ENCODE measurements at regions not wholly inside any gene's neighbourhood (a gene's known extent, or its start where the extent isn't known, plus 50 kb on each side); places are given as distances from the start of the nearest gene placed in this dataset.

- intact Hi-C loops (cut with DNase I; ENCODE audit: low total_unique reads): no loop called here
- H3K4me3 ChIP-seq: no peak overlapping the region
- 74 to 79% (median 77%) methylated on average over 2 of the region's 2 CpGs for WGBS, 5 donors
- H3K9me3 ChIP-seq: no peaks in the 10 kb centered on the region
- H3K4me1 ChIP-seq: peaks cover 0 to 3% (median 0%) of the 10 kb centered on the region in 6 donors
- H3K27me3 ChIP-seq (replicated peaks in 1 of 7): no peaks in the 10 kb centered on the region
- DNase-seq: no peak
- TF ChIP-seq, protein P1, sequence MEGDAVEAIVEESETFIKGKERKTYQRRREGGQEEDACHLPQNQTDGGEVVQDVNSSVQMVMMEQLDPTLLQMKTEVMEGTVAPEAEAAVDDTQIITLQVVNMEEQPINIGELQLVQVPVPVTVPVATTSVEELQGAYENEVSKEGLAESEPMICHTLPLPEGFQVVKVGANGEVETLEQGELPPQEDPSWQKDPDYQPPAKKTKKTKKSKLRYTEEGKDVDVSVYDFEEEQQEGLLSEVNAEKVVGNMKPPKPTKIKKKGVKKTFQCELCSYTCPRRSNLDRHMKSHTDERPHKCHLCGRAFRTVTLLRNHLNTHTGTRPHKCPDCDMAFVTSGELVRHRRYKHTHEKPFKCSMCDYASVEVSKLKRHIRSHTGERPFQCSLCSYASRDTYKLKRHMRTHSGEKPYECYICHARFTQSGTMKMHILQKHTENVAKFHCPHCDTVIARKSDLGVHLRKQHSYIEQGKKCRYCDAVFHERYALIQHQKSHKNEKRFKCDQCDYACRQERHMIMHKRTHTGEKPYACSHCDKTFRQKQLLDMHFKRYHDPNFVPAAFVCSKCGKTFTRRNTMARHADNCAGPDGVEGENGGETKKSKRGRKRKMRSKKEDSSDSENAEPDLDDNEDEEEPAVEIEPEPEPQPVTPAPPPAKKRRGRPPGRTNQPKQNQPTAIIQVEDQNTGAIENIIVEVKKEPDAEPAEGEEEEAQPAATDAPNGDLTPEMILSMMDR (IDR thresholded peaks at IDR 0.05 in 8 of 11, conservative IDR thresholded peaks at IDR 0.05 in 3 of 11): no peak
- TF ChIP-seq POLR2AphosphoS5 (IDR thresholded peaks at IDR 0.05) (no peak), POLR2A (IDR thresholded peaks at IDR 0.05) (no peak)
- no peaks in the 10 kb centered on the region for H3K36me3 ChIP-seq
- peak overlapping the region in 5 of 8 donors; percentile 7 to 62 (median 28) for H3K27ac ChIP-seq
These were observed 62.0 kb upstream of the GPRIN3 start for GRCh38 chr4:89369581-89369980.

DNA sequence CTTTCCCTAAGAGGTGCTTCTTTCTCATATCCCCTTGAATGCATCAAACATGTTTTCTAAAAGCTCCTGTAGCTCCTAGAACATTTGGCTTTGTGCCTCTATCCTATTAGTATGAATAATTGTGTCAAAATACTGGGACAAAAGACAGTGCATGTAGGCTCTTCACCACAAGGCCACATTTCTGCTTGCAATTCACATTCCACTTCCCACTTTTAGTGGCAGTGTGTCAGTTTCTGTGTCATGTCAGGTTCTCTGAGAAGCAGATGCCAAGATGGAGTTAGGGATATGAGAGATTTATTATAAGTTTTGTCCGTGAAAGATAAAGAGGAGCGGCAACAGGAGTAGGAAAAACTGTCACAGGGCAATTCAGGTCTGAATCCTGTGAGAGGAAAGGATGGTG, 61.3 kb upstream of the GPRIN3 start:
- no peak overlapping the region for H3K4me3 ChIP-seq
- H3K4me1 ChIP-seq: peaks cover 0 to 3% (median 0%) of the 10 kb centered on the region in 6 donors
- no peaks in the 10 kb centered on the region for H3K36me3 ChIP-seq
- intact Hi-C loops (cut with DNase I; ENCODE audit: low total_unique reads): no loop called here
- no peaks in the 10 kb centered on the region for H3K9me3 ChIP-seq
- no peak for DNase-seq
- H3K27me3 ChIP-seq (replicated peaks in 1 of 7): no peaks in the 10 kb centered on the region
- WGBS, 5 donors: 71 to 86% (median 83%) methylated on average over 2 of the region's 2 CpGs
- TF ChIP-seq, protein P1 (IDR thresholded peaks at IDR 0.05 in 8 of 11, conservative IDR thresholded peaks at IDR 0.05 in 3 of 11): no peak
- no peak for TF ChIP-seq POLR2A (IDR thresholded peaks at IDR 0.05)
- TF ChIP-seq POLR2AphosphoS5 (IDR thresholded peaks at IDR 0.05): no peak
- H3K27ac ChIP-seq: peak overlapping the region in 4 of 8 donors; percentile 26 to 62 (median 39)

- H3K27me3 ChIP-seq (replicated peaks in 1 of 7): no peaks in the 10 kb centered on the region
- H3K4me3 ChIP-seq: no peak overlapping the region
- intact Hi-C loops (cut with DNase I; ENCODE audit: low total_unique reads): no loop called here
- no peaks in the 10 kb centered on the region for H3K36me3 ChIP-seq
- no peak overlapping the region for H3K27ac ChIP-seq
- H3K9me3 ChIP-seq: no peaks in the 10 kb centered on the region
- no peak for DNase-seq
- WGBS, 5 donors: 56 to 82% (median 67%) methylated on average over 2 of the region's 2 CpGs
- H3K4me1 ChIP-seq: peaks cover 0 to under 1% (median 0%) of the 10 kb centered on the region in 6 donors
- TF ChIP-seq POLR2AphosphoS5 (IDR thresholded peaks at IDR 0.05): no peak
These were observed 58.2 kb upstream of the GPRIN3 start for GRCh38 chr4:89365776-89366175.

DNA sequence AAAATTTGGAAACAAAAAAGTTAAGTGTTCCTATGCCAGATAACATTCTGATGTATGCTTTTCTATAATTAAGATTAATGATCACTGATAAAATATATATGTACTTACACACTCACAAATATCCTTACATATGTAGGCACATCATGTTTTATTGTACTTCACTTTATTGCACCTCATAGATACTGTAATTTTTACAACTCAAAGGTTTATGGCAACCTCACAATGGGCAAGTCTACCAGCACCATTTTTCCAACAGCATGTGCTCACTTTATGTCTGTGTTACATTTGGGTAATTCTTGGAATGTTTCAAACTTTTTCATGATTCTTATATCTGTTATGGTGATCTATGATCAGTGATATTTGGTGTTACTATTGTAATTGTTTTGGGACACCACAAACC, 57.8 kb upstream of the GPRIN3 start:
- TF ChIP-seq, protein P1 (IDR thresholded peaks at IDR 0.05 in 8 of 11, conservative IDR thresholded peaks at IDR 0.05 in 3 of 11): no peak
- no peak for TF ChIP-seq POLR2AphosphoS5 (IDR thresholded peaks at IDR 0.05)
- no peak for TF ChIP-seq POLR2A (IDR thresholded peaks at IDR 0.05)
- Histone ChIP-seq H3K4me3 (no peak overlapping the region), H3K9me3 (no peaks in the 10 kb centered on the region), H3K4me1 (no peaks in the 10 kb centered on the region), H3K27ac (no peak overlapping the region), H3K36me3 (no peaks in the 10 kb centered on the region), H3K27me3 (replicated peaks in 1 of 7) (no peaks in the 10 kb centered on the region)
- no peak for DNase-seq
- intact Hi-C loops (cut with DNase I; ENCODE audit: low total_unique reads): no loop called here

DNA sequence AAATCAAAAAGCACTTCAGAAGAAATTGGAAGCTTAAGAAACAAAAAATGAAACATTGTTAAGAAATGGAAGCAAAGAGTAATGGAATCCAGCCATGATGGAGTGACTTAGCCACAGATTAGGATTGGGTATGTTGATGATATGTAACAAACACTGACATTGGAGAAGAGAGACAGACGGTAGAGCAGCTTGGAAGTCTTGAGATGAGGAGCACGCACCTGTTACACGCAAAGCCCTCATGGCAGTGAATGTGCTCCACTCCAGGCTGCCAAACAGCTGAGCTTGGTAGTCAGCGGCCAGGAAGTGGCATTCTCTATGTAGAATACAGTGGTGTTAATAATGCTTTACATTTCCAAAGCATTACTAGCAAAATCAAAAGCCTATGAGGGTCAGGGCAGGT, 56.9 kb upstream of the GPRIN3 start:
- Histone ChIP-seq H3K4me1 (no peaks in the 10 kb centered on the region), H3K27me3 (replicated peaks in 1 of 7) (no peaks in the 10 kb centered on the region), H3K4me3 (no peak overlapping the region), H3K9me3 (no peaks in the 10 kb centered on the region), H3K27ac (no peak overlapping the region), H3K36me3 (no peaks in the 10 kb centered on the region)
- 90 to 97% (median 93%) methylated on average over 4 of the region's 4 CpGs for WGBS, 5 donors
- DNase-seq: no peak
- intact Hi-C loops (cut with DNase I; ENCODE audit: low total_unique reads): no loop called here
- TF ChIP-seq, protein P1 (IDR thresholded peaks at IDR 0.05 in 8 of 11, conservative IDR thresholded peaks at IDR 0.05 in 3 of 11): no peak
- TF ChIP-seq POLR2A (IDR thresholded peaks at IDR 0.05): no peak
- TF ChIP-seq POLR2AphosphoS5 (IDR thresholded peaks at IDR 0.05): no peak
